Astrocyte (in vitro differentiated cells and primary cell): ENCODE measurements at regions not wholly inside any gene's neighbourhood (a gene's known extent, or its start where the extent isn't known, plus 50 kb on each side); places are given as distances from the start of the nearest gene placed in this dataset.

Experiments used
- EZH2 ChIP-seq: IDR thresholded peaks from 2 replicates; pipeline ENCODE4 v1.6.1; 2012; ENCODE audit warnings: mild to moderate bottlenecking, low read length, inconsistent platforms; ENCODE audit not compliant: insufficient read depth
- TF ChIP-seq, protein P1 (sequence below): IDR thresholded peaks from 2 replicates; pipeline ENCODE4 v1.5.1; 2011; ENCODE audit warnings: low read depth, mild to moderate bottlenecking, inconsistent platforms, low read length, moderate library complexity; ENCODE audit not compliant: insufficient read depth

DNA sequence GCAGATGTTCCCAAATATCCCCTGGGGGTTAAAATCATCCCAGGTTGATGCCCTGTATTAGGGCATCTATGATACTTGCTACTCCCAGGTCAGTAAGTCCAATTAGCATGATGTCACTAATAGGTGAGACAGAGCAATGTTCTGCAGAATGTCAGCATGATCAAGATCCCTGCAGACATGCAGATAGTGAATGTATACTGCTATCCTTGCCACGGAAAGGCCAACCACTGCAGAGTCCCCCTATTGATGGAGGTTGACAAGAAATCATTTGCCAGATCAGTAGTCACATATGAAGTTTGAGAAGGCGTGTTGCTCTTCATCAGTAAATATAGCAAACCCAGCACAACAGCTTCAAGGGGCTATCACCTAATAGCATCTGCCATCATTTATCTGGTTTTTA is 97.4 kb downstream of the SETD4 start:
- TF ChIP-seq, protein P1, sequence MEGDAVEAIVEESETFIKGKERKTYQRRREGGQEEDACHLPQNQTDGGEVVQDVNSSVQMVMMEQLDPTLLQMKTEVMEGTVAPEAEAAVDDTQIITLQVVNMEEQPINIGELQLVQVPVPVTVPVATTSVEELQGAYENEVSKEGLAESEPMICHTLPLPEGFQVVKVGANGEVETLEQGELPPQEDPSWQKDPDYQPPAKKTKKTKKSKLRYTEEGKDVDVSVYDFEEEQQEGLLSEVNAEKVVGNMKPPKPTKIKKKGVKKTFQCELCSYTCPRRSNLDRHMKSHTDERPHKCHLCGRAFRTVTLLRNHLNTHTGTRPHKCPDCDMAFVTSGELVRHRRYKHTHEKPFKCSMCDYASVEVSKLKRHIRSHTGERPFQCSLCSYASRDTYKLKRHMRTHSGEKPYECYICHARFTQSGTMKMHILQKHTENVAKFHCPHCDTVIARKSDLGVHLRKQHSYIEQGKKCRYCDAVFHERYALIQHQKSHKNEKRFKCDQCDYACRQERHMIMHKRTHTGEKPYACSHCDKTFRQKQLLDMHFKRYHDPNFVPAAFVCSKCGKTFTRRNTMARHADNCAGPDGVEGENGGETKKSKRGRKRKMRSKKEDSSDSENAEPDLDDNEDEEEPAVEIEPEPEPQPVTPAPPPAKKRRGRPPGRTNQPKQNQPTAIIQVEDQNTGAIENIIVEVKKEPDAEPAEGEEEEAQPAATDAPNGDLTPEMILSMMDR: no peak
- no peak for TF ChIP-seq EZH2
